Body of pancreas (tissue), 4 donors: ENCODE measurements at regions not wholly inside any gene's neighbourhood (a gene's known extent, or its start where the extent isn't known, plus 50 kb on each side); places are given as distances from the start of the nearest gene placed in this dataset.

Experiments used
- POLR2A ChIP-seq, 3 donors: fragments of 450-650 bp; IDR thresholded peaks; one replicate each; pipeline ENCODE4 v1.6.1; 2016; ENCODE audit warnings: antibody characterized with exemption in 3 of 3, mild to moderate bottlenecking in 2 of 3
- TF ChIP-seq, protein P1 (sequence below), 7 experiments: fragments of 450-650 bp in 4 of 7; fragments of 200-600 bp in 3 of 7; sonication (generic) in 3 of 7; IDR thresholded peaks; one replicate each; pipeline ENCODE4 v1.5.1; 2016 to 2019; ENCODE audit warnings: antibody characterized with exemption in 7 of 7

DNA sequence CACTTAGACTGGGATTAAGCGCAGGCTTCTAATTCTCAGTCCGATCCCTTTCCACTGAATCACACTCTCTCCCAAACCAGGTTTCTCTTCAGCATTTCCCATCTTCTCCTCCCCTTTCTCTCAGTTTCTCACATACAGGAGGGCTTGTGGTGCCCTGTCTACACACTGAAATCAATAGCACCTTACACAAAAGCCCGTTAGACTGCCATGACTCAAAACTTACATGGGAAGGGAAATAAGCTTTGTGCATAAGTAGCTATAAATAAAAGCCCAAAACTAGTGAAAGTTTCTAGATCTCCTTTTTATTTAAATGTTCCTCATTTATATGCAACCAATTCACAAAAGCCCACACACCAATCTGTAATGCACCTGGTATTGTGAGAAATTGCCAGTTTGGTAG, 318.4 kb downstream of the TXNL1 start:
- TF ChIP-seq POLR2A (IDR thresholded peaks at IDR 0.05): no peak
- TF ChIP-seq, protein P1, sequence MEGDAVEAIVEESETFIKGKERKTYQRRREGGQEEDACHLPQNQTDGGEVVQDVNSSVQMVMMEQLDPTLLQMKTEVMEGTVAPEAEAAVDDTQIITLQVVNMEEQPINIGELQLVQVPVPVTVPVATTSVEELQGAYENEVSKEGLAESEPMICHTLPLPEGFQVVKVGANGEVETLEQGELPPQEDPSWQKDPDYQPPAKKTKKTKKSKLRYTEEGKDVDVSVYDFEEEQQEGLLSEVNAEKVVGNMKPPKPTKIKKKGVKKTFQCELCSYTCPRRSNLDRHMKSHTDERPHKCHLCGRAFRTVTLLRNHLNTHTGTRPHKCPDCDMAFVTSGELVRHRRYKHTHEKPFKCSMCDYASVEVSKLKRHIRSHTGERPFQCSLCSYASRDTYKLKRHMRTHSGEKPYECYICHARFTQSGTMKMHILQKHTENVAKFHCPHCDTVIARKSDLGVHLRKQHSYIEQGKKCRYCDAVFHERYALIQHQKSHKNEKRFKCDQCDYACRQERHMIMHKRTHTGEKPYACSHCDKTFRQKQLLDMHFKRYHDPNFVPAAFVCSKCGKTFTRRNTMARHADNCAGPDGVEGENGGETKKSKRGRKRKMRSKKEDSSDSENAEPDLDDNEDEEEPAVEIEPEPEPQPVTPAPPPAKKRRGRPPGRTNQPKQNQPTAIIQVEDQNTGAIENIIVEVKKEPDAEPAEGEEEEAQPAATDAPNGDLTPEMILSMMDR (IDR thresholded peaks at IDR 0.05): no peak
